ENCODE measurements at regions not wholly inside any gene's neighbourhood (a gene's known extent, or its start where the extent isn't known, plus 50 kb on each side); places are given as distances from the start of the nearest gene placed in this dataset.

- H3K4me3 ChIP-seq, result no peak overlapping the region
- no peak overlapping the region for H3K27ac ChIP-seq
- H3K36me3 ChIP-seq, result no peaks in the 10 kb centered on the region
- H3K4me1 ChIP-seq, result no peaks in the 10 kb centered on the region
- H3K27me3 ChIP-seq, result no peaks in the 10 kb centered on the region
- intact Hi-C loops (cut with DNase I; ENCODE audit: low total_unique reads), result no loop called here
- DNase-seq, result no peak
- TF ChIP-seq CTCF (IDR thresholded peaks at IDR 0.05) (no peak), POLR2A (IDR thresholded peaks at IDR 0.05) (no peak)
- H3K9me3 ChIP-seq, result no peaks in the 10 kb centered on the region
These were observed 551.5 kb upstream of the TLE4 start for GRCh38 chr9:79020276-79020675.

GRCh38 chr9:79021084-79021483, 550.7 kb upstream of the TLE4 start:
- intact Hi-C loops (cut with DNase I; ENCODE audit: low total_unique reads), result no loop called here
- H3K4me1 ChIP-seq, result no peaks in the 10 kb centered on the region
- H3K36me3 ChIP-seq, result no peaks in the 10 kb centered on the region
- no peak for TF ChIP-seq CTCF (IDR thresholded peaks at IDR 0.05)
- H3K4me3 ChIP-seq, result no peak overlapping the region
- H3K27ac ChIP-seq, result no peak overlapping the region
- no peaks in the 10 kb centered on the region for H3K27me3 ChIP-seq
- no peaks in the 10 kb centered on the region for H3K9me3 ChIP-seq
- no peak for DNase-seq

- H3K27ac ChIP-seq, result no peak overlapping the region
- H3K4me3 ChIP-seq, result no peak overlapping the region
- H3K9me3 ChIP-seq, result no peaks in the 10 kb centered on the region
- DNase-seq, result no peak
- intact Hi-C loops (cut with DNase I; ENCODE audit: low total_unique reads), result no loop called here
- H3K4me1 ChIP-seq, result no peaks in the 10 kb centered on the region
- no peaks in the 10 kb centered on the region for H3K36me3 ChIP-seq
- TF ChIP-seq CTCF (IDR thresholded peaks at IDR 0.05) (no peak), POLR2A (IDR thresholded peaks at IDR 0.05) (no peak)
- no peaks in the 10 kb centered on the region for H3K27me3 ChIP-seq
These were observed 548.6 kb upstream of the TLE4 start for GRCh38 chr9:79023134-79023580.

GRCh38 chr9:79026316-79026715, 545.4 kb upstream of the TLE4 start:
- no peak for DNase-seq
- H3K4me3 ChIP-seq, result no peak overlapping the region
- H3K4me1 ChIP-seq, result no peaks in the 10 kb centered on the region
- H3K36me3 ChIP-seq, result no peaks in the 10 kb centered on the region
- H3K27ac ChIP-seq, result no peak overlapping the region
- H3K27me3 ChIP-seq, result no peaks in the 10 kb centered on the region
- TF ChIP-seq POLR2A (IDR thresholded peaks at IDR 0.05) (no peak), CTCF (IDR thresholded peaks at IDR 0.05) (no peak)
- no peaks in the 10 kb centered on the region for H3K9me3 ChIP-seq
- intact Hi-C loops (cut with DNase I; ENCODE audit: low total_unique reads), result no loop called here

GRCh38 chr9:79028101-79028500, 543.7 kb upstream of the TLE4 start:
- Histone ChIP-seq H3K27me3 (no peaks in the 10 kb centered on the region), H3K9me3 (no peaks in the 10 kb centered on the region), H3K4me1 (no peaks in the 10 kb centered on the region), H3K36me3 (no peaks in the 10 kb centered on the region), H3K4me3 (no peak overlapping the region), H3K27ac (no peak overlapping the region)
- TF ChIP-seq CTCF (IDR thresholded peaks at IDR 0.05), result no peak
- no peak for TF ChIP-seq POLR2A (IDR thresholded peaks at IDR 0.05)
- DNase-seq, result no peak
- intact Hi-C loops (cut with DNase I; ENCODE audit: low total_unique reads), result no loop called here

All from uterus (tissue), 3 donors.